OCI-LY3 (cell line): ENCODE measurements at regions not wholly inside any gene's neighbourhood (a gene's known extent, or its start where the extent isn't known, plus 50 kb on each side); places are given as distances from the start of the nearest gene placed in this dataset.

Experiments
- H2AFZ ChIP-seq: fragments of 200-600, 300-600 bp; shearing (Covaris generic); 2 replicates; pipeline ENCODE4 v1.6.0; 2014; ENCODE audit warnings: antibody characterized with exemption, low read depth, low read length
- H3K27ac ChIP-seq: fragments of 200-600, 300-600 bp; sonication (generic); 2 replicates; pipeline ENCODE4 v1.5.1; 2014; ENCODE audit warnings: mild to moderate bottlenecking, low read length, moderate library complexity, mixed read lengths
- H3K27me3 ChIP-seq: fragments of 200-600, 300-600 bp; sonication (generic); 2 replicates; pipeline ENCODE4 v1.6.1; 2014; ENCODE audit warnings: low read depth, low read length, mixed read lengths
- H3K36me3 ChIP-seq: fragments of 200-600, 300-600 bp; sonication (generic); replicated peaks from 2 replicates; pipeline ENCODE3; 2014; ENCODE audit warnings: low read depth, low read length, mixed read lengths
- H3K4me1 ChIP-seq: fragments of 300-600, 200-600 bp; sonication (generic); 2 replicates; pipeline ENCODE4 v1.6.1; 2014; ENCODE audit warnings: low read length, mixed read lengths
- H3K4me2 ChIP-seq: fragments of 200-600, 300-600 bp; sonication (generic); 2 replicates; pipeline ENCODE4 v1.6.1; 2014; ENCODE audit warnings: low read length, mixed read lengths
- H3K4me3 ChIP-seq: fragments of 300-600, 200-600 bp; sonication (generic); 2 replicates; pipeline ENCODE4 v1.5.1; 2014; ENCODE audit warnings: antibody characterized with exemption, mild to moderate bottlenecking, low read length, moderate library complexity
- H3K79me2 ChIP-seq: fragments of 300-600, 200-600 bp; shearing (Covaris generic); 2 replicates; pipeline ENCODE4 v1.6.1; 2014; ENCODE audit warnings: mild to moderate bottlenecking, low read length, mixed read lengths
- H3K9ac ChIP-seq: fragments of 300-600, 200-600 bp; shearing (Covaris generic); 2 replicates; pipeline ENCODE4 v1.6.0; 2014; ENCODE audit warnings: mild to moderate bottlenecking, low read length, moderate library complexity
- H3K9me3 ChIP-seq: fragments of 200-600, 300-600 bp; shearing (Covaris generic); 2 replicates; pipeline ENCODE4 v1.6.1; 2014; ENCODE audit warnings: low read length, mixed read lengths; ENCODE audit not compliant: insufficient read depth
- H4K20me1 ChIP-seq: fragments of 200-600, 300-600 bp; sonication (generic); 2 replicates; pipeline ENCODE4 v1.6.1; 2016; ENCODE audit warnings: low read length, mixed read lengths; ENCODE audit not compliant: insufficient read depth
- EZH2phosphoT487 ChIP-seq: fragments of 200-600 bp; shearing (Covaris generic); IDR thresholded peaks from 2 replicates; pipeline ENCODE4 v1.6.1; 2018; ENCODE audit warnings: antibody characterized with exemption, mixed run types, low read depth
- TF ChIP-seq, protein P1 (sequence below): fragments of 200-600, 300-600 bp; sonication (generic); IDR thresholded peaks from 2 replicates; pipeline ENCODE4 v1.5.1; 2014; ENCODE audit warnings: antibody characterized with exemption, low read length, low read depth

DNA sequence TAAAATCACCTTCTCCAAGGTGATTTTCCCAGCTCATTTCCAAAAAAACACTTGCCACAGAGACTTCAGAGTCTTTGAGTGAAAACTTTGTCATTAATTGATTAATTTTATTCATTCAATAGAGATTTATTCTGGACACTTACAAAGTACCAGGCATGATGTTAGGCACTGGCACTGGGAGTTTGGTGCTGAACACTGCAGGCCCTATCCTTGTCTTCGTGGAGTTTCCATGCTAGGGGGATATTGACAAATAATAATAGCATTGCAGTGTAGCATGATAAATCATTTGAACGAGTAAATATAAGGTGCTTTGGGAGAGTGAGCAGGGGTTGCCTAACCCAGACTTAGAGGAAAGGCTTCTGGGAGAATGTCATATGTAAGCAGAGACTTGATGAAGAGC lies 145.7 kb downstream of the SOX4 start:
- H3K4me2 ChIP-seq = no peak overlapping the region

DNA sequence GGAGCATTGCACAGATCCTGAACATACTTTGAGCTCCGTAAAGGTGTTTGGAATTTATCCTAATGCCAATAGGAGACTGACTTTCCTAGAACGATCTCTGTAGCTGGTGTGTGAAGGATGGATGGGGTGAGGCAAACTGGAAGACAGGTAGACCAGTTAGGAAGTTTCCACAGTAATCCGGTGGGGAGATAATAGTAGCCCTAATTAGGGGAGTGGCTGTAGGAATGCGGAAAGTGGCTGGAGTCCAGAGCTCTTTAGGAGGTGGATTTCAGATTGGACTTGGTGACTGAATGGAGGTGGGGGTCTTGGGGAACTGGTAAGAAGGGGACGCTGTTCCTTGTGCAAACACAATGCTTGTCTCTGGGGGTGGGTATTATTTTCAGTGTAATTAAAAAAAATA lies 146.3 kb downstream of the SOX4 start:
- H3K4me2 ChIP-seq = no peak overlapping the region
- no peaks in the 10 kb centered on the region for H4K20me1 ChIP-seq
- H3K4me1 ChIP-seq = no peaks in the 10 kb centered on the region
- H3K9ac ChIP-seq = no peak overlapping the region
- no peaks in the 10 kb centered on the region for H3K27me3 ChIP-seq
- no peak overlapping the region for H3K4me3 ChIP-seq
- no peaks in the 10 kb centered on the region for H3K79me2 ChIP-seq
- no peak overlapping the region for H3K27ac ChIP-seq
- H3K36me3 ChIP-seq = no peaks in the 10 kb centered on the region
- TF ChIP-seq, protein P1, sequence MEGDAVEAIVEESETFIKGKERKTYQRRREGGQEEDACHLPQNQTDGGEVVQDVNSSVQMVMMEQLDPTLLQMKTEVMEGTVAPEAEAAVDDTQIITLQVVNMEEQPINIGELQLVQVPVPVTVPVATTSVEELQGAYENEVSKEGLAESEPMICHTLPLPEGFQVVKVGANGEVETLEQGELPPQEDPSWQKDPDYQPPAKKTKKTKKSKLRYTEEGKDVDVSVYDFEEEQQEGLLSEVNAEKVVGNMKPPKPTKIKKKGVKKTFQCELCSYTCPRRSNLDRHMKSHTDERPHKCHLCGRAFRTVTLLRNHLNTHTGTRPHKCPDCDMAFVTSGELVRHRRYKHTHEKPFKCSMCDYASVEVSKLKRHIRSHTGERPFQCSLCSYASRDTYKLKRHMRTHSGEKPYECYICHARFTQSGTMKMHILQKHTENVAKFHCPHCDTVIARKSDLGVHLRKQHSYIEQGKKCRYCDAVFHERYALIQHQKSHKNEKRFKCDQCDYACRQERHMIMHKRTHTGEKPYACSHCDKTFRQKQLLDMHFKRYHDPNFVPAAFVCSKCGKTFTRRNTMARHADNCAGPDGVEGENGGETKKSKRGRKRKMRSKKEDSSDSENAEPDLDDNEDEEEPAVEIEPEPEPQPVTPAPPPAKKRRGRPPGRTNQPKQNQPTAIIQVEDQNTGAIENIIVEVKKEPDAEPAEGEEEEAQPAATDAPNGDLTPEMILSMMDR = no peak
- TF ChIP-seq EZH2phosphoT487 = no peak
- no peak overlapping the region for H2AFZ ChIP-seq
- H3K9me3 ChIP-seq = no peaks in the 10 kb centered on the region

More for the DNA sequence above, 145.7 kb downstream of the SOX4 start:
- Histone ChIP-seq H3K36me3 (no peaks in the 10 kb centered on the region), H3K9me3 (no peaks in the 10 kb centered on the region), H3K79me2 (no peaks in the 10 kb centered on the region), H3K9ac (no peak overlapping the region), H3K4me1 (no peaks in the 10 kb centered on the region), H3K27me3 (no peaks in the 10 kb centered on the region), H4K20me1 (no peaks in the 10 kb centered on the region), H3K4me3 (no peak overlapping the region), H2AFZ (no peak overlapping the region), H3K27ac (no peak overlapping the region)
- no peak for TF ChIP-seq EZH2phosphoT487
- TF ChIP-seq, protein P1 = no peak

DNA sequence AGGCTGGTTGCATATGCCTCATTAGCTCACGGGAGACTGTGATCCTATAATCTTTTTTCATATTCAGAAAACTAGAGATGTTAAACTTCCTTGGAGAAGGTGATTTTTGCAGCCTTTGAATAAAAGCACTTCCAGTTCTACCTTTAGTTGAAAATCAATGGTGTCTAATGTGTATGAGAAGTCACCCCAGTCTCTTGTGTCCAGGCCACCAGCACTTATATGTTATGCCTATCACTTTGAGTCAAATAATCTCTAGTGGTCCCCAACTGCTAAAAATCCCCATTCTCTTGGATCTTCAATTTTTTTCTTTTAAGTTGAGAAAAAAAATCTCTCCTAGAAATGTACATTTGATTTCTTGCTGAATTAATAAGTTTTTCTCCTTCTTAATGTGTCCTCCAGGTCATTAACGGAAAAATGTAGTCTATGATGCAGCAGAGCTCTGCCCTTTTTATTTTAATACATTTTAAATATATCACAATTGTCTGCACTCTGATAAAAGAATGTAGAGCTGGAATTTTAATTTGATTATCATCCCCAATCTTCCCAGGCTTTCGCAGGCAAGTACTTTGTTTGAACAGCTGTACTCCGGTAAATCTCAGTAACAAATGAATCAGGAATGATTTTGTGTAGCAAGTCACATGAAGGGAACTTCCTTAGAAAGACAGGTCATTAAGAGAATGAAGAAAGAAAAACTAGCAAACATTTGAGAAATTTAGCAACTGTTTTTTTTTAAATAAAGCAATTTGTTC lies 147.0 kb downstream of the SOX4 start:
- no peaks in the 10 kb centered on the region for H3K4me1 ChIP-seq
- H3K9ac ChIP-seq = no peak overlapping the region
- H3K4me2 ChIP-seq = no peak overlapping the region
- no peaks in the 10 kb centered on the region for H3K9me3 ChIP-seq
- no peaks in the 10 kb centered on the region for H4K20me1 ChIP-seq
- H3K36me3 ChIP-seq = no peaks in the 10 kb centered on the region
- no peaks in the 10 kb centered on the region for H3K27me3 ChIP-seq
- H2AFZ ChIP-seq = no peak overlapping the region
- TF ChIP-seq, protein P1 = no peak
- no peak for TF ChIP-seq EZH2phosphoT487
- H3K27ac ChIP-seq = no peak overlapping the region
- no peaks in the 10 kb centered on the region for H3K79me2 ChIP-seq
- no peak overlapping the region for H3K4me3 ChIP-seq

DNA sequence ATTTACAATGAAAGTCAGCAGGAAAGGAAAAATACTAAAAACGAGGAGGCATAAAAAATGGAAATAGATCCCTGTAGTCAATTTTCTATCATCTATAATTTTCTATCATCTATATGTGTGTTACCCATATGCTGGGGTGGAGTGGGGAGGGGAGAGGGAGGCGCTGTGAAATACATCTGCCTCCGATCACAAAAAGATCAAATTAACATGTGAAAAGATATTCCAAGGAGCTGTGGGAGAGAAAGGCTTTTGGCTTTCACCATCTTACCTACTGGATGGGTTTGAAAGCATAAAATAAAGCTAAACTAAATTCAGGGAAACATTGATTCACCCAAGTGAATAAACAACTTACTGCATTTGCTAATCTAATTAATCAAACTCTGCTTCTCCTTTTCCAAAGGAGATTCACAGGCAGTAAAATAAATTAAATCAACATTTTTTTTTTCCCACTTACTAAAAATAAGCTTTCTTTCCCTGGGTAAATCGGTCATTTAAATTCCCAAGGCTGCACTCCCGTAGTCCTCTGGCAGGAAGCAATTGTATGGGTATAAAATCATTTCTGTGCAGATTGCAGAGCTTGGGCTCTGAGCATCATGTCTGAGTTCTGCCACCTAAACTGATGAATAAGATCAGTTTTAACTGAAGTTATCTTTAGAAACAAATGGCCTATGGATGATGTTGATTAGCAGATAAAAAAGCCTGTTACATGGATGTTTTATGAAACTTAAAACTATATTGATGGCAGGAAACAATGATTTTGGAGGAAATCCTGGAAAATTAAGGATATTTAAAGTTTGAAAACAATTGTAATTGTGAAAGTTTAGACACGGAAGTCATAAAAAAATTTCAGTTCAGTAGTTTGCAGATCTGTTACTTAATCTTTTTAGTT lies 147.9 kb downstream of the SOX4 start:
- no peak overlapping the region for H3K27ac ChIP-seq
- no peak overlapping the region for H2AFZ ChIP-seq
- H3K79me2 ChIP-seq = no peaks in the 10 kb centered on the region

More for the DNA sequence above, 147.9 kb downstream of the SOX4 start:
- H3K36me3 ChIP-seq = no peaks in the 10 kb centered on the region
- H3K4me1 ChIP-seq = no peaks in the 10 kb centered on the region
- H3K9me3 ChIP-seq = no peaks in the 10 kb centered on the region
- no peaks in the 10 kb centered on the region for H4K20me1 ChIP-seq
- TF ChIP-seq, protein P1 = no peak
- no peak for TF ChIP-seq EZH2phosphoT487
- H3K9ac ChIP-seq = no peak overlapping the region
- H3K4me2 ChIP-seq = no peak overlapping the region
- H3K27me3 ChIP-seq = no peaks in the 10 kb centered on the region
- no peak overlapping the region for H3K4me3 ChIP-seq
